Tibial nerve (tissue), 4 donors: ENCODE measurements at regions not wholly inside any gene's neighbourhood (a gene's known extent, or its start where the extent isn't known, plus 50 kb on each side); places are given as distances from the start of the nearest gene placed in this dataset.

Source experiments
- EP300 ChIP-seq, 2 donors: sonication (generic); formaldehyde crosslinking; IDR thresholded peaks; one replicate each; pipeline ENCODE4 v1.6.1; 2017; ENCODE audit warnings: antibody characterized with exemption in 2 of 2, mild to moderate bottlenecking in 1 of 2
- POLR2A ChIP-seq, 2 donors: fragments of 450-650 bp; IDR thresholded peaks; one replicate each; pipeline ENCODE4 v1.6.1; 2017; ENCODE audit warnings: antibody characterized with exemption in 2 of 2, mild to moderate bottlenecking in 2 of 2, moderate library complexity in 2 of 2
- TF ChIP-seq, protein P1 (sequence below), 5 experiments: fragments of 200-600 bp in 3 of 5; fragments of 450-650 bp in 2 of 5; sonication (generic) in 3 of 5; IDR thresholded peaks; one replicate each; pipeline ENCODE4 v1.5.1; 2016 to 2019; ENCODE audit warnings: antibody characterized with exemption in 5 of 5, mild to moderate bottlenecking in 3 of 5, moderate library complexity in 2 of 5

DNA sequence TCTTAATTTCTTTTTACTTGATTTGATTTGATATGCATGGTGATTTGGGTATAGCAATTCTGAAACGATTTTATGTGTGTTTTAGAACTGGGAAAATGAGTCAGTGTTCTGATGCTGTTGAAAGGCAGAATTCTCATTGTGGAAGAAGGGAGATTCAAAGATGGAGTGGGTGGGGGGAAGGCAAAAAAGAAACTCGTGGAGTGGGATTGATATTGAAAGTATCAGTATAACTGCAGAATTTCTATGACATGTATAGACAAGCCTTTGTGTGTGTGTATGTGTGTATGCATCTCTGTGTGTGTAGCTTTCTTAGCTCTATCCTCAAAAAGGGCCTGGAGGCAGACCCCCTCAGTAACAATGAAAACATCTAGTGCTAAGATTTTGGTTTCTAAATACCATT is 184.3 kb upstream of the OLIG3 start:
- TF ChIP-seq, protein P1, sequence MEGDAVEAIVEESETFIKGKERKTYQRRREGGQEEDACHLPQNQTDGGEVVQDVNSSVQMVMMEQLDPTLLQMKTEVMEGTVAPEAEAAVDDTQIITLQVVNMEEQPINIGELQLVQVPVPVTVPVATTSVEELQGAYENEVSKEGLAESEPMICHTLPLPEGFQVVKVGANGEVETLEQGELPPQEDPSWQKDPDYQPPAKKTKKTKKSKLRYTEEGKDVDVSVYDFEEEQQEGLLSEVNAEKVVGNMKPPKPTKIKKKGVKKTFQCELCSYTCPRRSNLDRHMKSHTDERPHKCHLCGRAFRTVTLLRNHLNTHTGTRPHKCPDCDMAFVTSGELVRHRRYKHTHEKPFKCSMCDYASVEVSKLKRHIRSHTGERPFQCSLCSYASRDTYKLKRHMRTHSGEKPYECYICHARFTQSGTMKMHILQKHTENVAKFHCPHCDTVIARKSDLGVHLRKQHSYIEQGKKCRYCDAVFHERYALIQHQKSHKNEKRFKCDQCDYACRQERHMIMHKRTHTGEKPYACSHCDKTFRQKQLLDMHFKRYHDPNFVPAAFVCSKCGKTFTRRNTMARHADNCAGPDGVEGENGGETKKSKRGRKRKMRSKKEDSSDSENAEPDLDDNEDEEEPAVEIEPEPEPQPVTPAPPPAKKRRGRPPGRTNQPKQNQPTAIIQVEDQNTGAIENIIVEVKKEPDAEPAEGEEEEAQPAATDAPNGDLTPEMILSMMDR (IDR thresholded peaks at IDR 0.05), result no peak
- TF ChIP-seq POLR2A (IDR thresholded peaks at IDR 0.05), result no peak
- no peak for TF ChIP-seq EP300 (IDR thresholded peaks at IDR 0.05)
